ENCODE measurements at regions not wholly inside any gene's neighbourhood (a gene's known extent, or its start where the extent isn't known, plus 50 kb on each side); places are given as distances from the start of the nearest gene placed in this dataset.
"Not testable (repeated sequence)": the region's sequence is repeated elsewhere in the genome, so short reads cannot be mapped to it uniquely, and the experiment has no call there.

GRCh38 chrX:960821-961220 lies 251.6 kb downstream of the CRLF2 start:
- WGBS = 20% methylated on average over 8 of the region's 8 CpGs
- H3K27ac ChIP-seq (ENCODE audit: low read depth) = no peak overlapping the region
- no peaks in the 10 kb centered on the region for H3K36me3 ChIP-seq (ENCODE audit: insufficient read depth)
- DNase-seq (ENCODE audit: extremely low spot score) = no peak
- no peaks in the 10 kb centered on the region for H3K4me1 ChIP-seq (ENCODE audit: insufficient read depth)
- no peak overlapping the region for H3K4me3 ChIP-seq (ENCODE audit: low read depth, low read length)

- 57% methylated on average over 10 of the region's 10 CpGs for WGBS
- DNase-seq (ENCODE audit: extremely low spot score) = no peak
- no peak overlapping the region for H3K4me3 ChIP-seq (ENCODE audit: low read depth, low read length)
- H3K27ac ChIP-seq (ENCODE audit: low read depth) = no peak overlapping the region
- H3K36me3 ChIP-seq (ENCODE audit: insufficient read depth) = no peaks in the 10 kb centered on the region
- H3K4me1 ChIP-seq (ENCODE audit: insufficient read depth) = no peaks in the 10 kb centered on the region
Observed at GRCh38 chrX:959595-959994, 252.9 kb downstream of the CRLF2 start.

DNA sequence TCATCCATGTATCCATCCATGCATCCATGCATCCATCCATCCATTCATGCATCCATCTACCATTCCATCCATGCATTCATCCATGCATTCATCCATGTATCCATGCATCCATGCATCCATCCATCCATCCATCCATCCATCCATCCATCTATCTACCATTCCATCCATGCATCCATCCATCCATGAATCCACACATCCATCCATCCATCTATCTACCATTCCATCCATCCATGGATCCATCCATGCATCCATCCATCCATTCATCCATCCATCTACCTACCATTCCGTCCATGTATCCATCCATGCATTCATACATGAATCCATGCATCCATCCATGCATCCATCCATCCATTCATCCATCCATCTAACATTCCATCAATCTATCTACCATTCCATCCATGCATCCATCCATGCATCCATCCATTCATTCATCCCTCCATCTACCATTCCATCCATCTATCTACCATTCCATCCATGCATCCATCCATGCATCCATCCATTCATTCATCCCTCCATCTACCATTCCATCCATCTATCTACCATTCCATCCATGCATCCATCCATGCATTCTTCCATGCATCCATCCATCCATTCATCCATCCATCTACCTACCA lies 257.2 kb downstream of the CRLF2 start:
- H3K36me3 ChIP-seq (ENCODE audit: insufficient read depth); DNase-seq (ENCODE audit: extremely low spot score): not testable (repeated sequence)
- WGBS = 73% methylated on average over 1 of the region's 1 CpG

DNA sequence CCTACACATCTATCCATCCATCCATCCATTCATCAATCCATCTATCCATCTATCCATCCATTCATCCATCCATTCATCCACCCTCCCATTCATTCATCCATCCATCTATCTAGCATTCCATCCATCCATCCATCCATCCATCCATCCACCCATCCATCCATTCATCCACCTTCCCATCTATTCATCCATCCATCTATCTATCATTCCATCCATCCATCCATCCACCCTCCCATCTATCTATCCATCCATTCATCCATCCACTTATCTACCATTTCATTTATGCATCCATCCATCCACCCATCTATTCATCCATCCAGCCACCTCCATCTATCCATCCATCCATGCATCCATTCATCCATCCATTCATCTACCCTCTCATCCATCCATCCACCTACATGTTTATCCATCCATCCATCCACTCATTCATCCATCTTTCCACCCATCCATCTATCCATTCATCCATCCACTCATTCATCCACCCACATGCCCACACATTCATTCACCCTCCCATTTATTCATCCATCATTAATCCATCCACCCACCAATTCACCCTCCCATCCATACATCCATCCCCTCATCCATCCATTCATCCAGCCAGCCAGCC lies 258.5 kb downstream of the CRLF2 start:
- no peak overlapping the region for H3K4me3 ChIP-seq (ENCODE audit: low read depth, low read length)
- no peaks in the 10 kb centered on the region for H3K4me1 ChIP-seq (ENCODE audit: insufficient read depth)
- no peak overlapping the region for H3K27ac ChIP-seq (ENCODE audit: low read depth)
- no peaks in the 10 kb centered on the region for H3K36me3 ChIP-seq (ENCODE audit: insufficient read depth)
- no peak for DNase-seq (ENCODE audit: extremely low spot score)

More for the DNA sequence above, 257.2 kb downstream of the CRLF2 start:
- H3K27ac ChIP-seq (ENCODE audit: low read depth); H3K4me1 ChIP-seq (ENCODE audit: insufficient read depth); H3K4me3 ChIP-seq (ENCODE audit: low read depth, low read length): not testable (repeated sequence)

DNA sequence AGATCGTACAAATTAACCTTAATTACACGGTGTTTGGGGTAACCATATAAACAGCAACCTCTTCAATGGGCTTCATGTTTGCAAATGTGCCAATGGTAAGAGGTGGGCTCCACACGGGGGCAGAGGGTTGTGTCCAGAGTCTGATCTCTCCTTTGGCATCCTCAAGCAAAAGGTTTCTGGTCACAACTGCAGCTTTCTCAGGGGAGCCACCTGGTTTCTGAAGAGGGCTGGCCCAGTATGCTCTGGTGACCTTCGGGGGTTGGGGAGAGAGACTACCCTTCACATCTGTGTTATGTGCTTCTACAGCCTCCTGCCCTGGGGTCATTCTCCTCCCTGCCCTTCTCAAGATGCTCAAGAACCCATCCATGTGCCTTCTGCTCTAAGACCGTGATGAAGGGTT lies 259.6 kb downstream of the CRLF2 start:
- Histone ChIP-seq H3K4me1 (ENCODE audit: insufficient read depth) (no peaks in the 10 kb centered on the region), H3K27ac (ENCODE audit: low read depth) (no peak overlapping the region), H3K36me3 (ENCODE audit: insufficient read depth) (no peaks in the 10 kb centered on the region), H3K4me3 (ENCODE audit: low read depth, low read length) (no peak overlapping the region)
- DNase-seq (ENCODE audit: extremely low spot score) = no peak
- WGBS = 72% methylated on average over 5 of the region's 5 CpGs

GRCh38 chrX:947262-947661 lies 265.2 kb downstream of the CRLF2 start:
- 89% methylated on average over 6 of the region's 6 CpGs for WGBS
- DNase-seq (ENCODE audit: extremely low spot score); H3K4me1 ChIP-seq (ENCODE audit: insufficient read depth); H3K4me3 ChIP-seq (ENCODE audit: low read depth, low read length); H3K27ac ChIP-seq (ENCODE audit: low read depth); H3K36me3 ChIP-seq (ENCODE audit: insufficient read depth): not testable (repeated sequence)

- DNase-seq (ENCODE audit: extremely low spot score) = no peak
- Histone ChIP-seq H3K4me1 (ENCODE audit: insufficient read depth) (no peaks in the 10 kb centered on the region), H3K4me3 (ENCODE audit: low read depth, low read length) (no peak overlapping the region), H3K27ac (ENCODE audit: low read depth) (no peak overlapping the region), H3K36me3 (ENCODE audit: insufficient read depth) (no peaks in the 10 kb centered on the region)
- 69% methylated on average over 1 of the region's 1 CpG for WGBS
Observed at GRCh38 chrX:943035-943434, 269.4 kb downstream of the CRLF2 start.

DNA sequence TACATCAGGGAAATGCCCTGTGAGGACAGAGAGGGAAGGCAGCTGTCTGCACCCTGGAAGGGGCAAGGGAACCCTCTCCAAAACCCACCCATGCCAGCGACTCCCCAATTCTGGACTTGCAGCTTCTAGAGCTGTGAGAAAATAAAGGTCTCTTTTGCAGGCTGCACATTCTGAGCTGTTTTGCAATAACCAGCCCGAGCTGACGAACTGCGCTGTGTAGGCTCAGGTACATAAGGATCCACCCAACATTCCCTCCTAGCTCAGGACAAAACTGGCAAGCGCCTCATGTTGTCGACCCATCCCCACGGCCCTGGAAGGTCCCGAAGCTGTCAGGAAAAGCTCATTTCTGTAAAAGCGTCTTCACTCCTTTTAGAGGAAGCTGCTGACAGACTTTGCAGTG lies 271.8 kb downstream of the CRLF2 start:
- DNase-seq (ENCODE audit: extremely low spot score) = no peak
- Histone ChIP-seq H3K4me1 (ENCODE audit: insufficient read depth) (no peaks in the 10 kb centered on the region), H3K27ac (ENCODE audit: low read depth) (no peak overlapping the region), H3K4me3 (ENCODE audit: low read depth, low read length) (no peak overlapping the region), H3K36me3 (ENCODE audit: insufficient read depth) (no peaks in the 10 kb centered on the region)
- WGBS = 63% methylated on average over 9 of the region's 9 CpGs

- no peak overlapping the region for H3K4me3 ChIP-seq (ENCODE audit: low read depth, low read length)
- WGBS = 62% methylated on average over 26 of the region's 26 CpGs
- H3K4me1 ChIP-seq (ENCODE audit: insufficient read depth) = no peaks in the 10 kb centered on the region
- H3K36me3 ChIP-seq (ENCODE audit: insufficient read depth) = no peaks in the 10 kb centered on the region
- no peak overlapping the region for H3K27ac ChIP-seq (ENCODE audit: low read depth)
- DNase-seq (ENCODE audit: extremely low spot score) = no peak
Observed at GRCh38 chrX:936979-937769, 275.3 kb downstream of the CRLF2 start.

DNA sequence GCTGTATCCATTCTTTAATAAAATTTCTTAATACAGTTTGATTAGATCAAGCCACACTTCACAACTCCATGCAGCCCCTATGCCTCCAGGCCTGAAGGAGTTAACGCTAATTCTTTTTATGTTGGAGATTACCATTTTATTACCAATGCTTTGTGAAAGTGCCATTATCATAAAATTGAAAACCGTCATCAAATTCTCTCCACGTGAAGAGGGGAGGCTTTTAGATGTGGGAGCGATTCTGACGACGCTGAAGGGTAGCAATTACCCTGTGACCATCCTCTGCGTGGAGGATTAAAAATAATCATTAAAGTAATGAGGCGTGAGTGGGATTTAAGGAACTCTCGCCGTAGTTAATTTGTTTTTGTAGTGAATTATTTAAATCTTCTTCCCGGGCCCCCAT lies 278.8 kb downstream of the CRLF2 start:
- WGBS = 29% methylated on average over 11 of the region's 11 CpGs
- H3K36me3 ChIP-seq (ENCODE audit: insufficient read depth) = no peaks in the 10 kb centered on the region
- no peak for DNase-seq (ENCODE audit: extremely low spot score)

DNA sequence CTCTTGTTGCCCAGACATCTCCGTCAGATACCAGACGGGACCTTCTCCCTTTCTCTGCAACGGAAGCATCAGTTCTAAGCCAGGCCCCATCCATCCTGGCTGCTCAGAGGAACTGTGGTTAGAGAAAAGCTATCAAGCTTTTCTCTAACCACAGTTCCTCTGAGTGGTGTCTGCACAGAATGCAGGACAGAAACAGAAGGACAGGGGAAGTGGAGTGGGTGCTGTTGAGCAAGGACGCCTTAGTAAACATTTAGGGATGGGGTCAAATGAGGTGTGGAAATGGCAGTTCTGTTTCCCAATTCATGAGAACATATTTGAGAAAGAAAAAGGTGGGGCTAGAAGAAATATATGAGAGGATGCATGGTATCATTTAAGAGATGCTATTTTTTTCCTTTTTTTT lies 283.8 kb downstream of the CRLF2 start:
- DNase-seq (ENCODE audit: extremely low spot score) = no peak
- Histone ChIP-seq H3K27ac (ENCODE audit: low read depth) (no peak overlapping the region), H3K36me3 (ENCODE audit: insufficient read depth) (no peaks in the 10 kb centered on the region), H3K4me3 (ENCODE audit: low read depth, low read length) (no peak overlapping the region), H3K4me1 (ENCODE audit: insufficient read depth) (no peaks in the 10 kb centered on the region)
- WGBS = 72% methylated on average over 4 of the region's 4 CpGs

More for the DNA sequence above, 278.8 kb downstream of the CRLF2 start:
- H3K4me3 ChIP-seq (ENCODE audit: low read depth, low read length) = no peak overlapping the region
- H3K4me1 ChIP-seq (ENCODE audit: insufficient read depth) = no peaks in the 10 kb centered on the region
- no peak overlapping the region for H3K27ac ChIP-seq (ENCODE audit: low read depth)

GRCh38 chrX:926991-927390 lies 285.5 kb downstream of the CRLF2 start:
- no peaks in the 10 kb centered on the region for H3K4me1 ChIP-seq (ENCODE audit: insufficient read depth)
- no peak overlapping the region for H3K27ac ChIP-seq (ENCODE audit: low read depth)
- H3K4me3 ChIP-seq (ENCODE audit: low read depth, low read length) = no peak overlapping the region
- no peak for DNase-seq (ENCODE audit: extremely low spot score)
- 92% methylated on average over 2 of the region's 2 CpGs for WGBS
- no peaks in the 10 kb centered on the region for H3K36me3 ChIP-seq (ENCODE audit: insufficient read depth)

- Histone ChIP-seq H3K36me3 (ENCODE audit: insufficient read depth) (no peaks in the 10 kb centered on the region), H3K4me3 (ENCODE audit: low read depth, low read length) (no peak overlapping the region), H3K4me1 (ENCODE audit: insufficient read depth) (no peaks in the 10 kb centered on the region), H3K27ac (ENCODE audit: low read depth) (no peak overlapping the region)
- DNase-seq (ENCODE audit: extremely low spot score) = no peak
- 81% methylated on average over 9 of the region's 9 CpGs for WGBS
Observed at GRCh38 chrX:926070-926469, 286.4 kb downstream of the CRLF2 start.

DNA sequence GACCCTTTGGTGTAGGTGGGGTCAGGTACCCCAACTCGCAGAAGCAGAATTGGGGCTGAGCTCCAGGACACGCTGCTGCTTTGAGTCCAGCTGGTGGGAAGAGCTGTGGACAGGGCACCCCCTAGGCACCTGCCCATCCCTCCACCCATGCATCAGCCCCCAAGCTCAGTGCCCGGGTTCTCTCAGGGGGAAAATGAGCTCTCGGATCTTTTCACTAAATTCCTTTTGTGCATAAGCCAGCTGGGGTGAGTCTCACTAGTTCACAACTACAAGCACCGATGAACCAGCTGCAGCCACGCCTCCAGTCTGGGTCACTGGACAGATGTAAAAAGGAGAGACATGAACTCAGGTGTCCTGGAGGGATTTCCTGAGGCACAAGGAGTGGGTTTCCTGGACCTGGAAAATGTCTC lies 286.8 kb downstream of the CRLF2 start:
- no peak for DNase-seq (ENCODE audit: extremely low spot score)

More for the DNA sequence above, 286.8 kb downstream of the CRLF2 start:
- Histone ChIP-seq H3K4me3 (ENCODE audit: low read depth, low read length) (no peak overlapping the region), H3K4me1 (ENCODE audit: insufficient read depth) (no peaks in the 10 kb centered on the region), H3K36me3 (ENCODE audit: insufficient read depth) (no peaks in the 10 kb centered on the region), H3K27ac (ENCODE audit: low read depth) (no peak overlapping the region)
- WGBS = 84% methylated on average over 6 of the region's 6 CpGs

All from urinary bladder (tissue), 3 donors.